ENCODE measurements at regions not wholly inside any gene's neighbourhood (a gene's known extent, or its start where the extent isn't known, plus 50 kb on each side); places are given as distances from the start of the nearest gene placed in this dataset.

DNA sequence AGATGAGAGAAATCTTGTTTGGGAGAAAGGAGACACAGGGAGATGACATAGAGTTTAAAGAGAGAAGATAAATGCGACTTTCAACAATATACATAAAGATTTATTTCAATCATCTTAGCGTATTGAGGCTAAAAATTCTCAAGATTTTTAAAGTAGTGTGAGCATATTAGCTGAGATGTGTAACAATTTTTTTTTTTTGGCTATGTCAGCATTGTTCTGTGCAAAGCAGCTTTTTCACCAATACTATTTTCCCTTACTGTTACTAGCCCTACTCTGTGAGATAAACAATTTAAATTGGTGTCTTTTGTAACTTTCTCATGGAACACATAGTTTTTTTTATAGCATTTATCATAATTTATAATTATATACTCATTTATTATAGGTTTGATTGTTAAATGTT lies 185.2 kb upstream of the ZNF385D start:
- TF ChIP-seq, protein P1, sequence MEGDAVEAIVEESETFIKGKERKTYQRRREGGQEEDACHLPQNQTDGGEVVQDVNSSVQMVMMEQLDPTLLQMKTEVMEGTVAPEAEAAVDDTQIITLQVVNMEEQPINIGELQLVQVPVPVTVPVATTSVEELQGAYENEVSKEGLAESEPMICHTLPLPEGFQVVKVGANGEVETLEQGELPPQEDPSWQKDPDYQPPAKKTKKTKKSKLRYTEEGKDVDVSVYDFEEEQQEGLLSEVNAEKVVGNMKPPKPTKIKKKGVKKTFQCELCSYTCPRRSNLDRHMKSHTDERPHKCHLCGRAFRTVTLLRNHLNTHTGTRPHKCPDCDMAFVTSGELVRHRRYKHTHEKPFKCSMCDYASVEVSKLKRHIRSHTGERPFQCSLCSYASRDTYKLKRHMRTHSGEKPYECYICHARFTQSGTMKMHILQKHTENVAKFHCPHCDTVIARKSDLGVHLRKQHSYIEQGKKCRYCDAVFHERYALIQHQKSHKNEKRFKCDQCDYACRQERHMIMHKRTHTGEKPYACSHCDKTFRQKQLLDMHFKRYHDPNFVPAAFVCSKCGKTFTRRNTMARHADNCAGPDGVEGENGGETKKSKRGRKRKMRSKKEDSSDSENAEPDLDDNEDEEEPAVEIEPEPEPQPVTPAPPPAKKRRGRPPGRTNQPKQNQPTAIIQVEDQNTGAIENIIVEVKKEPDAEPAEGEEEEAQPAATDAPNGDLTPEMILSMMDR (IDR thresholded peaks at IDR 0.05; ENCODE audit: insufficient read depth, low read length, poor library complexity, severe bottlenecking): no peak
- TF ChIP-seq EZH2phosphoT487 (conservative IDR thresholded peaks at IDR 0.05; ENCODE audit: low read length): no peak
